GM21619 (cell line): ENCODE measurements at regions not wholly inside any gene's neighbourhood (a gene's known extent, or its start where the extent isn't known, plus 50 kb on each side); places are given as distances from the start of the nearest gene placed in this dataset.

Experiments
- ATAC-seq: cut with Tn5 transposase; IDR thresholded peaks from one replicate; pipeline ENCODE4 v1.9.1; 2021; ENCODE audit not compliant: unreplicated experiment

- ATAC-seq: no peak
Measured at GRCh38 chr1:56357927-56358690, 221.3 kb downstream of the PLPP3 start.

GRCh38 chr1:56356376-56356990, 222.9 kb downstream of the PLPP3 start:
- ATAC-seq: no peak

- no peak for ATAC-seq
Measured at GRCh38 chr1:56355918-56356317, 223.4 kb downstream of the PLPP3 start.

- no peak for ATAC-seq
Measured at GRCh38 chr1:56355422-56355821, 223.9 kb downstream of the PLPP3 start.

GRCh38 chr1:56345831-56346230, 233.5 kb downstream of the PLPP3 start:
- ATAC-seq: no peak

GRCh38 chr1:56340977-56341376, 238.4 kb downstream of the PLPP3 start:
- ATAC-seq: no peak

- no peak for ATAC-seq
Measured at GRCh38 chr1:56339786-56340465, 239.4 kb downstream of the PLPP3 start.

GRCh38 chr1:56339093-56339492, 240.3 kb downstream of the PLPP3 start:
- ATAC-seq: no peak

GRCh38 chr1:56336982-56337381, 242.4 kb downstream of the PLPP3 start:
- no peak for ATAC-seq

- ATAC-seq: no peak
Measured at GRCh38 chr1:56335394-56335793, 244.0 kb downstream of the PLPP3 start.

GRCh38 chr1:56334047-56334446, 245.3 kb downstream of the PLPP3 start:
- no peak for ATAC-seq

- no peak for ATAC-seq
Measured at GRCh38 chr1:56333461-56333860, 245.9 kb downstream of the PLPP3 start.

- no peak for ATAC-seq
Measured at GRCh38 chr1:56331892-56332567, 247.3 kb downstream of the PLPP3 start.

- no peak for ATAC-seq
Measured at GRCh38 chr1:56331207-56331891, 248.0 kb downstream of the PLPP3 start.

- ATAC-seq: peak; percentile 93
Measured at GRCh38 chr1:56330391-56331026, 248.9 kb downstream of the PLPP3 start.

GRCh38 chr1:56329970-56330369, 249.4 kb downstream of the PLPP3 start:
- no peak for ATAC-seq

- ATAC-seq: no peak
Measured at GRCh38 chr1:56327195-56327594, 252.2 kb downstream of the PLPP3 start.

- no peak for ATAC-seq
Measured at GRCh38 chr1:56326056-56326455, 253.3 kb downstream of the PLPP3 start.

GRCh38 chr1:56324504-56324903, 254.9 kb downstream of the PLPP3 start:
- ATAC-seq: no peak

GRCh38 chr1:56322211-56322610, 257.2 kb downstream of the PLPP3 start:
- no peak for ATAC-seq

GRCh38 chr1:56321150-56321490, 258.2 kb downstream of the PLPP3 start:
- ATAC-seq: no peak
